Spleen (tissue), 11 donors: ENCODE measurements at regions not wholly inside any gene's neighbourhood (a gene's known extent, or its start where the extent isn't known, plus 50 kb on each side); places are given as distances from the start of the nearest gene placed in this dataset.

Source experiments
- DNase-seq: peaks from one replicate; pipeline ENCODE4 v3.0.0-alpha.2; 2020
- H3K27ac ChIP-seq, 8 donors: fragments of 200-600 bp; sonication (generic) in 7 of 8; 1 replicate in 4 of 8; 2 replicates in 4 of 8; pipeline versions ENCODE4 v1.5.0 to v1.8.0; 2016 to 2021; ENCODE audit warnings: inconsistent platforms in 4 of 8, mild to moderate bottlenecking in 4 of 8, moderate library complexity in 1 of 8
- H3K27me3 ChIP-seq, 7 donors: fragments of 200-600 bp; sonication (generic) in 6 of 7; replicated peaks in 1 of 7; 1 replicate in 4 of 7; 2 replicates in 3 of 7; pipeline versions ENCODE4 v1.5.0 to v1.8.0; 2016 to 2021; ENCODE audit warnings: inconsistent platforms in 3 of 7, mild to moderate bottlenecking in 1 of 7
- H3K36me3 ChIP-seq, 6 donors: fragments of 200-600 bp; sonication (generic) in 5 of 6; 1 replicate in 4 of 6; 2 replicates in 2 of 6; pipeline versions ENCODE4 v1.5.0 to v1.8.0; 2016 to 2021; ENCODE audit warnings: inconsistent platforms in 2 of 6
- H3K4me1 ChIP-seq, 6 donors: fragments of 200-600 bp; sonication (generic) in 5 of 6; 1 replicate in 3 of 6; 2 replicates in 3 of 6; pipeline versions ENCODE4 v1.5.0 to v1.8.0; 2016 to 2021; ENCODE audit warnings: inconsistent platforms in 3 of 6
- H3K4me3 ChIP-seq, 8 donors: fragments of 200-600 bp; sonication (generic) in 7 of 8; 1 replicate in 4 of 8; 2 replicates in 4 of 8; pipeline versions ENCODE4 v1.5.0 to v1.8.0; 2016 to 2021; ENCODE audit warnings: inconsistent platforms in 4 of 8, mild to moderate bottlenecking in 4 of 8, moderate library complexity in 2 of 8
- H3K9me3 ChIP-seq, 8 donors: fragments of 200-600 bp; sonication (generic) in 7 of 8; 1 replicate in 4 of 8; 2 replicates in 4 of 8; pipeline versions ENCODE4 v1.5.0 to v1.8.0; 2016 to 2021; ENCODE audit warnings: inconsistent platforms in 4 of 8
- CTCF ChIP-seq, 11 experiments: fragments of 200-600 bp in 7 of 11; fragments of 450-650 bp in 4 of 11; sonication (generic) in 4 of 11; IDR thresholded peaks in 8 of 11; conservative IDR thresholded peaks in 3 of 11; 1 replicate in 7 of 11; 2 replicates in 4 of 11; pipeline versions ENCODE4 v1.4.0 to v1.8.0; 2016 to 2021; ENCODE audit warnings: antibody characterized with exemption in 11 of 11, inconsistent platforms in 4 of 11, mild to moderate bottlenecking in 1 of 11
- POLR2A ChIP-seq, 3 donors: fragments of 450-650 bp; IDR thresholded peaks; one replicate each; pipeline ENCODE4 v1.5.1; 2017; ENCODE audit warnings: antibody characterized with exemption in 3 of 3, mild to moderate bottlenecking in 1 of 3
- POLR2AphosphoS5 ChIP-seq, 3 donors: sonication (generic); formaldehyde crosslinking; IDR thresholded peaks; one replicate each; pipeline ENCODE4 v1.5.1; 2017; ENCODE audit warnings: antibody characterized with exemption in 3 of 3
- WGBS, 5 donors: extraction: QIAGEN DNeasy Blood & Tissue Kit in 3 of 5; methylation state at CpG; one replicate each; pipeline versions ENCODE4 v1.1.5 to v1.1.7; 2013 to 2018; 5-methylcytosine and 5-hydroxymethylcytosine counted together
- intact Hi-C: fragments of 100-400 bp; cut with DNase I; formaldehyde crosslinking; loops from one replicate; pipeline ENCODE4 v1.15.0; 2023; ENCODE audit warnings: low total_unique reads
- donor health status: healthy with polysubstance abuse.
- donor health status: DM: no; HTN: no; CAD: no; lungs with moderate emphysema.
- donor health status: DM: no; HTN: no; CAD: no.
- donor health status: Bipolar disorder and iron deficiency.
- donor health status: healthy.
- donor health status: DM: no; HTN: no; CAD: no.
- donor health status: DM: yes; HTN: yes; CAD: no.

DNA sequence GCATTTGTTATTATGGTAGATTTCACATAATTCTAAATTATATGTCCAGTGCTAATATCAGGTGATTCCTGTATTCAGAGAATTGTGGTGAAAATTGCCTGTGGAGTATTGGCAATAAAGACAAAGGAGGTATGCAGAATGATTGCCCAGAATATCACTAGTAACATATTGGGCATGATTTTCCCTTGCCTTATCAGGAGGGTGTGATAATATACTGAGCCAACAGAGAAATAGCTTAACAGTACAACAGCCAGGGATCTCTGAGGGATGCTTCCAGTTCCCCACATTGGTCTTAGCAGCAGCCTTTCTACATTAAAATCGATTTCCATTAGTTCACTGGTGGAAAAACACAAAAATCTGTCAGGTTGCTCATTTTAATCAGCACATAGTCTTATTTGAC is 122.9 kb upstream of the COL3A1 start:
- no peaks in the 10 kb centered on the region for H3K27me3 ChIP-seq
- TF ChIP-seq CTCF (IDR thresholded peaks at IDR 0.05 in 8 of 11, conservative IDR thresholded peaks at IDR 0.05 in 3 of 11) (no peak), POLR2AphosphoS5 (IDR thresholded peaks at IDR 0.05) (no peak), POLR2A (IDR thresholded peaks at IDR 0.05) (no peak)
- DNase-seq, result no peak
- no peaks in the 10 kb centered on the region for H3K36me3 ChIP-seq
- H3K27ac ChIP-seq, result no peak overlapping the region
- peaks cover 0 to 10% (median 0%) of the 10 kb centered on the region in 8 donors for H3K9me3 ChIP-seq
- 35 to 55% (median 48%) methylated on average over 1 of the region's 1 CpG for WGBS, 5 donors
- H3K4me3 ChIP-seq, result no peak overlapping the region
- intact Hi-C loops, result no loop called here
- no peaks in the 10 kb centered on the region for H3K4me1 ChIP-seq

- no peaks in the 10 kb centered on the region for H3K36me3 ChIP-seq
- H3K27ac ChIP-seq, result no peak overlapping the region
- intact Hi-C loops, result no loop called here
- no peak for TF ChIP-seq CTCF (IDR thresholded peaks at IDR 0.05 in 8 of 11, conservative IDR thresholded peaks at IDR 0.05 in 3 of 11)
- TF ChIP-seq POLR2A (IDR thresholded peaks at IDR 0.05), result no peak
- no peak for TF ChIP-seq POLR2AphosphoS5 (IDR thresholded peaks at IDR 0.05)
- no peak overlapping the region for H3K4me3 ChIP-seq
- H3K27me3 ChIP-seq, result no peaks in the 10 kb centered on the region
- H3K4me1 ChIP-seq, result no peaks in the 10 kb centered on the region
- H3K9me3 ChIP-seq, result peaks cover 0 to 5% (median 0%) of the 10 kb centered on the region in 8 donors
- DNase-seq, result no peak
- 83 to 94% (median 91%) methylated on average over 3 of the region's 3 CpGs for WGBS, 5 donors
These were observed 122.3 kb upstream of the COL3A1 start for GRCh38 chr2:188851826-188852225.

DNA sequence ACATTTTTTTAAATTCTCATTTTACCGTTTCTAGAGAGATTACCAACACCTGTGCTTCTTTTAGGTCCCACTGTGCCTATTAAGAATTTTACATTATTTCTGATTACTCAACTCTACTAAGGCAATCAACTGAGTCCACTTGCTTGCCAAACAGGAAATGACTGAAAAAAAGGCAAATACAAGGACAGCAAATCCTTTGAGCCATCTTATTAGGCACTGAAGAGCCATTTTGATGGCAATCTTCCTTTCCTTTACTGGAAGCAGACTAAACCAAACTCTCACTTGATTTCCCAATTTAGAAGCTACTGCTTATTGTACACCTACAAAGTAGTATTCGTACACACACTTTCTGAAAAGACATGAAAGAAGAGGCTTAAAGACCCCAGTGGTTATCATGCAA is 121.4 kb upstream of the COL3A1 start:
- TF ChIP-seq CTCF (IDR thresholded peaks at IDR 0.05 in 8 of 11, conservative IDR thresholded peaks at IDR 0.05 in 3 of 11) (no peak), POLR2A (IDR thresholded peaks at IDR 0.05) (no peak), POLR2AphosphoS5 (IDR thresholded peaks at IDR 0.05) (no peak)
- Histone ChIP-seq H3K4me1 (no peaks in the 10 kb centered on the region), H3K4me3 (no peak overlapping the region), H3K9me3 (peaks cover 0 to 6% (median 0%) of the 10 kb centered on the region in 8 donors), H3K36me3 (no peaks in the 10 kb centered on the region), H3K27ac (no peak overlapping the region), H3K27me3 (no peaks in the 10 kb centered on the region)
- WGBS, 5 donors, result 81 to 92% (median 84%) methylated on average over 2 of the region's 2 CpGs
- DNase-seq, result no peak
- intact Hi-C loops, result no loop called here

- no peak overlapping the region for H3K4me3 ChIP-seq
- H3K27me3 ChIP-seq, result no peaks in the 10 kb centered on the region
- DNase-seq, result no peak
- H3K36me3 ChIP-seq, result no peaks in the 10 kb centered on the region
- H3K4me1 ChIP-seq, result no peaks in the 10 kb centered on the region
- H3K9me3 ChIP-seq, result peaks cover 0 to 6% (median 0%) of the 10 kb centered on the region in 8 donors
- TF ChIP-seq POLR2A (IDR thresholded peaks at IDR 0.05) (no peak), POLR2AphosphoS5 (IDR thresholded peaks at IDR 0.05) (no peak), CTCF (IDR thresholded peaks at IDR 0.05 in 8 of 11, conservative IDR thresholded peaks at IDR 0.05 in 3 of 11) (no peak)
- 58 to 70% (median 67%) methylated on average over 2 of the region's 2 CpGs for WGBS, 5 donors
- intact Hi-C loops, result no loop called here
- no peak overlapping the region for H3K27ac ChIP-seq
These were observed 120.9 kb upstream of the COL3A1 start for GRCh38 chr2:188853307-188853706.
